SK-N-SH treated with all-trans-retinoic acid at 6 μM for 48 hours (cell line): ENCODE measurements at regions not wholly inside any gene's neighbourhood (a gene's known extent, or its start where the extent isn't known, plus 50 kb on each side); places are given as distances from the start of the nearest gene placed in this dataset.

Source experiments
- ATAC-seq: fragments of 200-7000 bp; cut with Tn5 transposase; 3 replicates; pipeline ENCODE4 v1.9.1; 2020; ENCODE audit warnings: mild to moderate bottlenecking, moderate library complexity
- BACH2 ChIP-seq: fragments of 250-450 bp; sonication (Bioruptor Pico); IDR thresholded peaks from 2 replicates; pipeline ENCODE4 v1.9.0; 2021; ENCODE audit warnings: mild to moderate bottlenecking, borderline replicate concordance
- CSDC2 ChIP-seq: fragments of 250-450 bp; sonication (Bioruptor Pico); IDR thresholded peaks from 2 replicates; pipeline ENCODE4 v1.5.0; 2020; ENCODE audit warnings: mild to moderate bottlenecking, moderate library complexity
- CSRNP3 ChIP-seq: fragments of 250-450 bp; sonication (Bioruptor Pico); IDR thresholded peaks from 2 replicates; pipeline ENCODE4 v1.5.1; 2021; ENCODE audit warnings: mild to moderate bottlenecking, moderate library complexity
- ESRRG ChIP-seq: fragments of 250-450 bp; sonication (Bioruptor Pico); IDR thresholded peaks from 2 replicates; pipeline ENCODE4 v1.6.1; 2021; ENCODE audit warnings: mild to moderate bottlenecking
- GLIS3 ChIP-seq: fragments of 250-450 bp; sonication (Bioruptor Pico); IDR thresholded peaks from 2 replicates; pipeline ENCODE4 v1.5.0; 2020; ENCODE audit warnings: mild to moderate bottlenecking, moderate library complexity
- ISL1 ChIP-seq: fragments of 250-450 bp; sonication (Bioruptor Pico); IDR thresholded peaks from 2 replicates; pipeline ENCODE4 v2.1.2; 2022; ENCODE audit warnings: mild to moderate bottlenecking, moderate library complexity
- OSR1 ChIP-seq: fragments of 250-450 bp; sonication (Bioruptor Pico); IDR thresholded peaks from 2 replicates; pipeline ENCODE4 v1.8.0; 2022; ENCODE audit warnings: moderate library complexity, mild to moderate bottlenecking, inconsistent platforms
- PATZ1 ChIP-seq: fragments of 250-450 bp; sonication (Bioruptor Pico); IDR thresholded peaks from 2 replicates; pipeline ENCODE4 v1.8.0; 2020; ENCODE audit warnings: mild to moderate bottlenecking, moderate library complexity, borderline replicate concordance
- PPARA ChIP-seq: fragments of 250-450 bp; sonication (Bioruptor Pico); IDR thresholded peaks from 2 replicates; pipeline ENCODE4 v1.5.0; 2020; ENCODE audit warnings: mild to moderate bottlenecking, borderline replicate concordance
- RARB ChIP-seq: fragments of 250-450 bp; sonication (Bioruptor Pico); IDR thresholded peaks from 2 replicates; pipeline ENCODE4 v1.8.0; 2021; ENCODE audit warnings: mild to moderate bottlenecking, moderate library complexity
- SNAI2 ChIP-seq: fragments of 250-450 bp; sonication (Bioruptor Pico); IDR thresholded peaks from 2 replicates; pipeline ENCODE4 v1.5.0; 2020; ENCODE audit warnings: mild to moderate bottlenecking, moderate library complexity
- TCF4 ChIP-seq: fragments of 250-450 bp; sonication (Bioruptor Pico); IDR thresholded peaks from 2 replicates; pipeline ENCODE4 v1.8.0; 2021; ENCODE audit warnings: mild to moderate bottlenecking, moderate library complexity, borderline replicate concordance
- ZC3H10 ChIP-seq: fragments of 250-450 bp; sonication (Bioruptor Pico); IDR thresholded peaks from 2 replicates; pipeline ENCODE4 v1.5.1; 2021; ENCODE audit warnings: mild to moderate bottlenecking, moderate library complexity
- ZFP3 ChIP-seq: fragments of 250-450 bp; sonication (Bioruptor Pico); IDR thresholded peaks from 2 replicates; pipeline ENCODE4 v1.5.0; 2020; ENCODE audit warnings: mild to moderate bottlenecking, moderate library complexity
- ZFP30 ChIP-seq: fragments of 450-650 bp; formaldehyde crosslinking; IDR thresholded peaks from 2 replicates; pipeline ENCODE4 v1.5.0; 2022; ENCODE audit warnings: mild to moderate bottlenecking, moderate library complexity
- ZNF565 ChIP-seq: fragments of 450-650 bp; formaldehyde crosslinking; conservative IDR thresholded peaks from 2 replicates; pipeline ENCODE4 v1.5.0; 2020; ENCODE audit warnings: low read depth, mild to moderate bottlenecking, moderate library complexity
- ZNF8 ChIP-seq: fragments of 450-650 bp; formaldehyde crosslinking; IDR thresholded peaks from 2 replicates; pipeline ENCODE4 v1.5.0; 2020; ENCODE audit warnings: mild to moderate bottlenecking, moderate library complexity
- TF ChIP-seq, protein P1 (sequence below): fragments of 250-450 bp; sonication (Bioruptor Pico); IDR thresholded peaks from 2 replicates; pipeline ENCODE4 v1.5.0; 2020; ENCODE audit warnings: mild to moderate bottlenecking, moderate library complexity
- TF ChIP-seq, protein P2 (sequence below): fragments of 250-450 bp; sonication (Bioruptor Pico); IDR thresholded peaks from 2 replicates; pipeline ENCODE4 v1.8.0; 2021; ENCODE audit warnings: low read depth, mild to moderate bottlenecking, moderate library complexity, borderline replicate concordance
- TF ChIP-seq, protein P3 (sequence below): fragments of 250-450 bp; sonication (Bioruptor Pico); IDR thresholded peaks from 2 replicates; pipeline ENCODE4 v1.5.1; 2020; ENCODE audit warnings: low read depth, mild to moderate bottlenecking, moderate library complexity

GRCh38 chr10:33817605-33818004 is 483.1 kb upstream of the NRP1 start:
- no peak for ATAC-seq

DNA sequence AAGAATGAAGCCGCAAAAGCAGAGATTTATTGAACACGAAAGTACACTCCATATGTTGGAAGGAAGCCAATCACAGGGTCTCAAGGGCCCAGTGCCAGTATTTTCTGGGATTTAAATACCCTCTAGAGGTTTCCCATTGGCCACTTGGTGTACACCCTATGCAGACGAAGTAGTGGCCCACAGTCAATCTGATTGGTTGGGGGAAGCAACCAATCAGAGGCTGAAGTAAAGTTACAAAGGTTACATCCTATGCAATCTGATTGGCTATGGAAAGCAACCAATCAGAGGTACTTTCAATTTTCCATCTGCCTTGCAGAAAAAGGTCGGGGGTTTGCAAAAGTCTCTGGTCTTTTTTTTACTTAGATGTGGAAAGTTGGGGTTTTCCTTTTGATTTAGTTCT is 481.3 kb upstream of the NRP1 start:
- ATAC-seq = no peak
- TF ChIP-seq ZNF565 (CRISPR knock-in tag) (no peak), ISL1 (CRISPR knock-in tag) (no peak), OSR1 (CRISPR knock-in tag) (no peak), CSDC2 (CRISPR knock-in tag) (no peak), CSRNP3 (CRISPR knock-in tag) (no peak), GLIS3 (CRISPR knock-in tag) (no peak), ZFP3 (CRISPR knock-in tag) (no peak), BACH2 (CRISPR knock-in tag) (no peak), ZC3H10 (no peak), TCF4 (no peak), ESRRG (CRISPR knock-in tag) (no peak), RARB (no peak), ZFP30 (CRISPR knock-in tag) (no peak), PPARA (no peak), ZNF8 (CRISPR knock-in tag) (no peak), PATZ1 (CRISPR knock-in tag) (no peak)
- TF ChIP-seq, protein P1, sequence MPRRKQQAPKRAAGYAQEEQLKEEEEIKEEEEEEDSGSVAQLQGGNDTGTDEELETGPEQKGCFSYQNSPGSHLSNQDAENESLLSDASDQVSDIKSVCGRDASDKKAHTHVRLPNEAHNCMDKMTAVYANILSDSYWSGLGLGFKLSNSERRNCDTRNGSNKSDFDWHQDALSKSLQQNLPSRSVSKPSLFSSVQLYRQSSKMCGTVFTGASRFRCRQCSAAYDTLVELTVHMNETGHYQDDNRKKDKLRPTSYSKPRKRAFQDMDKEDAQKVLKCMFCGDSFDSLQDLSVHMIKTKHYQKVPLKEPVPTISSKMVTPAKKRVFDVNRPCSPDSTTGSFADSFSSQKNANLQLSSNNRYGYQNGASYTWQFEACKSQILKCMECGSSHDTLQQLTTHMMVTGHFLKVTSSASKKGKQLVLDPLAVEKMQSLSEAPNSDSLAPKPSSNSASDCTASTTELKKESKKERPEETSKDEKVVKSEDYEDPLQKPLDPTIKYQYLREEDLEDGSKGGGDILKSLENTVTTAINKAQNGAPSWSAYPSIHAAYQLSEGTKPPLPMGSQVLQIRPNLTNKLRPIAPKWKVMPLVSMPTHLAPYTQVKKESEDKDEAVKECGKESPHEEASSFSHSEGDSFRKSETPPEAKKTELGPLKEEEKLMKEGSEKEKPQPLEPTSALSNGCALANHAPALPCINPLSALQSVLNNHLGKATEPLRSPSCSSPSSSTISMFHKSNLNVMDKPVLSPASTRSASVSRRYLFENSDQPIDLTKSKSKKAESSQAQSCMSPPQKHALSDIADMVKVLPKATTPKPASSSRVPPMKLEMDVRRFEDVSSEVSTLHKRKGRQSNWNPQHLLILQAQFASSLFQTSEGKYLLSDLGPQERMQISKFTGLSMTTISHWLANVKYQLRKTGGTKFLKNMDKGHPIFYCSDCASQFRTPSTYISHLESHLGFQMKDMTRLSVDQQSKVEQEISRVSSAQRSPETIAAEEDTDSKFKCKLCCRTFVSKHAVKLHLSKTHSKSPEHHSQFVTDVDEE (CRISPR knock-in tag) = no peak

More at GRCh38 chr10:33817605-33818004, 483.1 kb upstream of the NRP1 start:
- TF ChIP-seq PPARA (no peak), ZNF565 (CRISPR knock-in tag) (no peak)

DNA sequence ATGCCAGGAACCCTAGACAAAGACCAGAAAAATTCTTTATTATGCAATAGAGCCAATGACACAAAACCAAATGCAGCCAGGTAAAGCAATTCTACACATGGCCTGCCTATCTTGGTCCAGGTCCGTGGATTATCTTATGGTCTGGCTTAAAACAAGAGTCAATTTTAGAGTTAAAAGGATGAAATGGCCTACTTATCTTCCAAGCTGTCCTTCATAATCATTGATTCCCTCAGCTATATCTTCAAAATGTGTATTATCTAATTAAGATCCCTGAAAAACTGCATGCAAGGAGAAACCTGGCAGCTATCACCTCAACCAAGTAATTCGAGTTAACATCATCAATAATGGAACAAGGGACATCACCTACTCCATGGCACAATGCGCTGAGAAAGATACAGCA is 479.4 kb upstream of the NRP1 start:
- TF ChIP-seq, protein P2, sequence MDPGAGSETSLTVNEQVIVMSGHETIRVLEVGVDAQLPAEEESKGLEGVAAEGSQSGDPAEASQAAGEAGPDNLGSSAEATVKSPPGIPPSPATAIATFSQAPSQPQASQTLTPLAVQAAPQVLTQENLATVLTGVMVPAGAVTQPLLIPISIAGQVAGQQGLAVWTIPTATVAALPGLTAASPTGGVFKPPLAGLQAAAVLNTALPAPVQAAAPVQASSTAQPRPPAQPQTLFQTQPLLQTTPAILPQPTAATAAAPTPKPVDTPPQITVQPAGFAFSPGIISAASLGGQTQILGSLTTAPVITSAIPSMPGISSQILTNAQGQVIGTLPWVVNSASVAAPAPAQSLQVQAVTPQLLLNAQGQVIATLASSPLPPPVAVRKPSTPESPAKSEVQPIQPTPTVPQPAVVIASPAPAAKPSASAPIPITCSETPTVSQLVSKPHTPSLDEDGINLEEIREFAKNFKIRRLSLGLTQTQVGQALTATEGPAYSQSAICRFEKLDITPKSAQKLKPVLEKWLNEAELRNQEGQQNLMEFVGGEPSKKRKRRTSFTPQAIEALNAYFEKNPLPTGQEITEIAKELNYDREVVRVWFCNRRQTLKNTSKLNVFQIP (CRISPR knock-in tag) = no peak
- no peak for TF ChIP-seq GLIS3 (CRISPR knock-in tag)
- no peak for TF ChIP-seq RARB
- TF ChIP-seq CSRNP3 (CRISPR knock-in tag) = no peak
- no peak for TF ChIP-seq ISL1 (CRISPR knock-in tag)
- TF ChIP-seq, protein P3, sequence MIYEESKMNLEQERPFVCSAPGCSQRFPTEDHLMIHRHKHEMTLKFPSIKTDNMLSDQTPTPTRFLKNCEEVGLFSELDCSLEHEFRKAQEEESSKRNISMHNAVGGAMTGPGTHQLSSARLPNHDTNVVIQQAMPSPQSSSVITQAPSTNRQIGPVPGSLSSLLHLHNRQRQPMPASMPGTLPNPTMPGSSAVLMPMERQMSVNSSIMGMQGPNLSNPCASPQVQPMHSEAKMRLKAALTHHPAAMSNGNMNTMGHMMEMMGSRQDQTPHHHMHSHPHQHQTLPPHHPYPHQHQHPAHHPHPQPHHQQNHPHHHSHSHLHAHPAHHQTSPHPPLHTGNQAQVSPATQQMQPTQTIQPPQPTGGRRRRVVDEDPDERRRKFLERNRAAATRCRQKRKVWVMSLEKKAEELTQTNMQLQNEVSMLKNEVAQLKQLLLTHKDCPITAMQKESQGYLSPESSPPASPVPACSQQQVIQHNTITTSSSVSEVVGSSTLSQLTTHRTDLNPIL = no peak
- TF ChIP-seq PPARA = no peak
- TF ChIP-seq ZNF565 (CRISPR knock-in tag) = no peak
- no peak for TF ChIP-seq OSR1 (CRISPR knock-in tag)
- no peak for TF ChIP-seq SNAI2
- no peak for TF ChIP-seq ESRRG (CRISPR knock-in tag)
- TF ChIP-seq ZNF8 (CRISPR knock-in tag) = no peak
- TF ChIP-seq PATZ1 (CRISPR knock-in tag) = no peak
- ATAC-seq = no peak
